Fibroblast of skin of left quadriceps (primary cell): ENCODE measurements at regions not wholly inside any gene's neighbourhood (a gene's known extent, or its start where the extent isn't known, plus 50 kb on each side); places are given as distances from the start of the nearest gene placed in this dataset.

Source experiments
- DNase-seq, 2 experiments: peaks; one replicate each; pipeline ENCODE4 v3.0.0-alpha.2; 2013; ENCODE audit warnings: low read depth in 2 of 2

DNA sequence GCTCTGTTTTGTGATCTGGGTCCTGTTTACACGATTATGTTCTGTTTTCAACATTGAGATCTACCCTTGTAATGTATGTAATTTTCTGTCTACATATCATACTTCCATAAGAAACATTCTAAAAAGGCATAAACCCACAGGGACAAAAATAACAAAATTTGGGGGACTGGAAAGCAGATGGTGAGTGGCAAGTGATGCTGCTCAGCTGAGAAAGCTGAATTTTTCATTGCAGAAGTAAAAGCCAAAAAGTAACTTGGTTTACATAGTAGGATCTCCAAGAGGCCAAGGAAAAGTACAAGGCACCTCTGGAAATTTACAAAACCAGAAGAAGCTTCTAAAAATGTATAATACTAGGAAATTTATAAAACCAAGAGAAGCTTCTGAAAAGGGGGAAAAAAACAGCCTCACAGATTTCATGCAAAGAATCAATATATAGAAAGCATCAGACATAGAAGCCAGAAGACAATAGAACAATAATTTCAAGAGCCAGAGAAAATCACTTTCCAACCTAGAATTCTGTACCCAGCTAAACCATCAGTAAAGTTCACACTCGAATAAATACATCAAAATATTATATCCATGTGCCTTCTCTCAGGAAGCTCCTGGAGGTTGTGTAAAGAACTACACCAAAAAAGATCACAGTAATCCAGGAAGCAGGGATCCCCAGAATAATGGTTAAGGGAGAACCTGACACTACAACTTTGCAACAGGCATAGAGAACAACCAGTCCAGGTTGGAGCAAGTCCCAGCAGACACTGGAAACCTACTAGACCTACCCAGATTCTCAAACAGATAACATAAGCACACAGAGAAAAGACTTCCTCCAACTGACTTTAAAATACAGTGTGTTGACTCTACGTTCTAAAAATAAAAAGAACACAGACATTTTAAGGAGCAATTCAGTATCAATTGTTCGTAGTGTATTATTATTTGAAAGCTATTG, 401.7 kb upstream of the HS6ST1 start:
- no peak for DNase-seq

DNA sequence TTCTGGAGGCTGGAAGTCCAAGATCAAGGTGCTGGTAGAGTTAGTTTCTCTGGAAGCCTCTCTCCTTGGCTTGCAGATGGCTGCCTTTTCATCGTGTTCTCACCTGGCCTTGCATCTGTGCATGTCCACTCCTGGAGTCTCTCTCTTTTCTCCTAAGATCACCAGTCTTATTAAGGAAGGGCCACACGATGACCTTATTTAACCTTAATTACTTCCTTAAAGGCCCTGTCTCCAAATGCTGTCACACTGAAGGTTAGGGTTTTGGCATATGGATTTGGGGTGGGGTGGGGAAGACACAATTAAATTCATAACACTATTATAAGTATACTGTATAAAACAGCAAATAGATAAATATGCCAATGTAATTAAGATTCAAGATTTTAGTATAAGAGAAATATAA, 402.4 kb upstream of the HS6ST1 start:
- no peak for DNase-seq

DNA sequence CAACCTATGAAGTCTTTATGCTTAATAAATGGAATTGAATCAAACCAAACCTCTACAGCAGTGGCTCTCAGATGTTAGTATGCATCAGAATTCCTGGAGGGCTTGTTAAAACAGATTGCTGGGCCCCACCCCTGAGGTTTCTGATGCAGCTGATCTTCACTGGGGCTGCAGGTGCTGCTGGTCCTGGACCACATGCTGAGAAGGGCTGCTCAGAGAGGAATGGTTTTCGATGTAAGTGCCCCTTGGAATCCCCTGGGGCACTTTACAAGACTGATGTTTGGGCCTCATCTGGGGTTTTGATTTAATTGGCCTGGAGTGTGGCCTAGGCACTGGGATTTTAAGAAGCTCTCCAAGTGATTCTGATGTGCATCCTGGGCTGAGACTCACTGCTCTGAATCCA, 403.8 kb upstream of the HS6ST1 start:
- DNase-seq, result no peak

DNA sequence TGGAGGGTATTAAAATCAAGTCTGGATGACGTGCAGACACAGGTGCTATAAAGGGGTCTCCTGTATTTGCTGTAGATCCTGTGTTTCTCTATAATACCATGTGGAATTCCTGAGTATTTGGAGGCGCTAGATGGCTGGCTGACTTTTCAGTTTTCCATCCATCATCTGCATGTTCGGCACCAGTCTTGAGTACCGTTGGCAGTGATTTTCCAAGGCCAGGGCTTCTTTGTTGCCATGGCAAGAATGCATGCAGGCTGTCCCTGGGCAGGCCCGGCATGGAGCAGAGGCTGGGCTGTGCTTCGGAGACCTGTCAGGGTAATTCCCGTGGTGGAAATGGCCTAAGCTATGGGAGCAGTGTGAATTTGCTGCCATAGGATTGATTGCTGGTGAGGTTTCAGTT, 405.9 kb upstream of the HS6ST1 start:
- DNase-seq, result no peak

DNA sequence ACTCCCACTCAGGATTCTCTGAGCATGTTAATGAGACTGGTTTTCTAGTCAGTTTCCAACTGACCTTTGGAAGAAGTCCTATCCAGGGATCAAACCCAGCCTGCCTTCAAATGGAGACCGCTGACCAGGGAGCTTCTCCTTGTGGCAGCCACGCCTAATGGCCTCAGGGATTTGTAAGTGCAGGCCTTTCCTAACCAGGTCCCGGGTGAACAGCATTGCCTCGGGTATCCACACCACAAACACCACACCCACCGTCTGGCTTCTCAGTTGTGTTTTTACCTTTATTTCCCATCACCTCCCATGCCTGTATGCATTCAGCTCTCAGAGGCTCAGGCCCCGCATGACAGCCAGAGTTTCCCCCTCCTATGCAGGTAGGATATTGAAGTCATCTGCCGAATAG, 406.3 kb upstream of the HS6ST1 start:
- no peak for DNase-seq

DNA sequence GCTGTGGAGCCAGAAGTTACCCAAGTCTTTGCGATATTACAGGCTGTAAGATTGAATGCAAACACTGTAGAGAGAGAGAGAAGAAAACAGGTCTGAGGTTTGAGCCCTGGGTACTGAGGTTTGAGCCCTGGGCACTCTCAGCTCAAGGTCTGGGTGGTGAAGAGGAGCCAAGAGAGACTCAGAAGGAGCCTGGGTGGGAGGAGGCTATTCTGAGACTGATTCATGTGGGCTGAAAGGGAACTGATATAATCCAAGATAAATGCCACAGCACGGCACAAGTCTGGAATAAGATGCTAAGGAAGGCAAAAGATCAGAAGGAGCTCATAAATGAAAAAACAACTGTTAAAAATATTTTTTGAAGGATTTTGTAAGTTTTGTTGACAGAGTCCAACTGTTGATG, 407.6 kb upstream of the HS6ST1 start:
- no peak for DNase-seq

DNA sequence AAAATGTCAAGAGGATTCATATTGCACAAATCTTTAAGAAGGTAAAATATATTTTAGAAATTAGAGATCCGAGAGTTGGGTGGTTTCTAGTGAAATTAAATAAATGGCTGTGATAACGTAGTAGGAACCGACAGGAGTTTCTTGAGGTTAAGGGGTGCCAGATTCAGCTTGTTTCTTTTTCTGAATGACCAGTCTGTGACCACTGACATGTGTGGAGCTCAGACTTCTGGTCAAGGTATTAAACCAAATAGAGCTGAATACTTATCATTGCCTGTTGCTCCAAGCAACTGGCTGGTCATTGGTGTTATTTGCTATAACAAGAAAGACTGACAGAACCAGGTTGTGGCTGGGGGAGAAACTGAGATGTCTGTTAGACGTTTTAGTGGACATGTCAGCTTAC, 408.2 kb upstream of the HS6ST1 start:
- no peak for DNase-seq

DNA sequence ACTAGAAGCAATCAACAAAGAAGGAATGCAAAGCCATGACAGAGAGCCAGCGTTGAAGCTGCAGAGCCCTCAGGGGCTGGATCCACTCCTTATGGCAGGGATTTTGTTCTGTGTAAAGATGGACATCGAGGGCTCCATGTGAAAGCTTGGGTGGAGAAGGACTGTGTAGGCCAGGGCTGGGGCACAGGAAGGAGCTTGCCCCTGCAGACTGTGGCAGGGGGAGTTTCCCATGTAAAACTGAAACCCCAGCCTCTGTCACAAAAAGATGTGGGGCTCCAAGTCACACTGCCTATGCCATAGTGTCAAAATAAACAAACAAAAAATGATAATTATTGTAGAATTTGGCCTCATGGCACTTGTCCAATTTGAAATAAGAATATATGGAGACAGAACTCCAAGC, 408.7 kb upstream of the HS6ST1 start:
- DNase-seq, result no peak

DNA sequence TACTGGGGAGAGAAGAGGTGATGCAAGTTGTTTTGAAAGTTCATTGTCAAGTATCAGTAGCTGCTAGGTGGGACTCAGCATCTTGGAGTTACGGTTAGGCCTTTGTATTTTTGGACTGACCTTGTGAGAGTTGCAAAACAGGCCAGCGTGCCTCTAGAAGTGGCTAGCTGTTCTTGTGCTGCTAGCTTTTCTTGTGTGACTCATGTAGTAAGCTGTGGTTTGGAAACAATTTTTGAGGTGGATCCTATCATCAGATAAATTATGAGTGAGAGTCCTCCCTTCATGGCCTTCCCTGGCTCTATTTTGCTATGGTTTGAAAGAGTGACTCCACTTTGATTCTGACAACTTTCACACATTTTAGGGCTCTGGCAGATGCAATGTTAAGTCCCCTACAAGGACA, 409.2 kb upstream of the HS6ST1 start:
- DNase-seq, result peak; percentile 84 to 89

DNA sequence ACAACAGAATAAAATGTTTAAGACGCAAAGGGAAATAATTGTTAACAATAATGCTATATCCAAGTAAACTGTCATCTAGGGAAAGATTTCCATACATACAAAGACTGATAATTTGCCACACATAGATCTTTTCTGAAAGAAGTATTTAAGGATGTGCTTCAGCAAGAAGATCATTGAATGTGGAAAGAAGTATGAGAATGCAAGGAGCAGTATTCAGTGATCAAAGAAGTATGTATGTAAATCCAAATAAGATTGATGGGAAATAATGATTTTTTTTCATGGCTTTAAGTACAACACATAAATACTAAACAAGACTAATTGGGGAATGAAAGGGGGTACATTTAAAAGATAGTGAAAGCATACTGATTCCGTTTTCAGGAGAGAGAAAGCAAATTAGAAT, 410.4 kb upstream of the HS6ST1 start:
- no peak for DNase-seq

DNA sequence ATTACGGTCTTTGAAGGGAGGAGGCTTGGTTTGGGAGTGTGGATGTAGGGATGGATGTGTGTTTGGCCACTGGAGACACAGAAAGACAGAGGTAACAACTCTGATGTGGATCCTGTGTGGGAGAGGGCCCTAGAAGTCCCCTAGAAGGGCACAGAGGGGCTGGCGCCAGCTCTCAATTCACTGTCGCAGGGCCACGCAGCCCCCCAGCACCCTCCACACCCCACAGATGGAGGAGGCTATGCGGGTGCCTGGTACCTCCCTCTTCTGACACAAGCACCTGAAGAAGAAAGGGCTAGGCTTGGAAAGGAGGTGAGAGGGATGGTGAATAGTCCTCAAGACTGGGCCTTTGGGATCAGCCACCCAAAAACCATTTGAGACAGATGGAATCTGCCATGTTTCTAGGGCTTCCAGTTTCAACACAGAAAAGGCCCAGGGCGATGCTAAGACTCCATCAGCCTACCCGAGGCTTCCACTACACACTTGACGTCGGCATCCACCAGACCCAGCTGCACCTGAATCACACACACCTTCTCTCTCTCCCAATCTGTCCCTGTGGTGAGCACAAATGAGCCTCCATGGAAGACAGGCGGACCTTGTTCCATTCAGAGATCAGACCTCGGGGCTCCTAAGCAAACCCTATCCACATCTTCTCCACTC, 413.5 kb upstream of the HS6ST1 start:
- DNase-seq, result no peak

DNA sequence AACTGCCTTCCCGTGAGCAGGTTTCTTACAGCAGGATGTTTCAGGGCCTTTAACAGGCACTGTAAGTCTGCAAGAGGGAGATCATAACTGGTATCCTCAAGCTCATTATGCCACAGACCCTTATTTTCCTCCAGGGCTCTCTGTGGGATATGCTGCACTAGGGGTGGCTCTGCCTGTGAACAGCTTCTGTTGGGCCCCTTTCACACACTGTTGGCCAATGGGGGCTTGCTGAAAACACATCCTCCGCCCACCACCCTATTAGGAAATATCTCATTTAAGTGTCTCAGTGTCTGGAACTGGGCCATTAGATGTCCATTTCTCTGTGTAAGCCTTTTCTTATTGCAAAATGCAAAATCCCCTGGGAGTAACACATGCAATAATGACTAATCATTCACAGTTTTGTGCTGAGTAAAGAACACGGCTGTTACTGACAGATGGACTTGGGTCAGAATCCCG, 414.3 kb upstream of the HS6ST1 start:
- peak; percentile 98 to 99 for DNase-seq

DNA sequence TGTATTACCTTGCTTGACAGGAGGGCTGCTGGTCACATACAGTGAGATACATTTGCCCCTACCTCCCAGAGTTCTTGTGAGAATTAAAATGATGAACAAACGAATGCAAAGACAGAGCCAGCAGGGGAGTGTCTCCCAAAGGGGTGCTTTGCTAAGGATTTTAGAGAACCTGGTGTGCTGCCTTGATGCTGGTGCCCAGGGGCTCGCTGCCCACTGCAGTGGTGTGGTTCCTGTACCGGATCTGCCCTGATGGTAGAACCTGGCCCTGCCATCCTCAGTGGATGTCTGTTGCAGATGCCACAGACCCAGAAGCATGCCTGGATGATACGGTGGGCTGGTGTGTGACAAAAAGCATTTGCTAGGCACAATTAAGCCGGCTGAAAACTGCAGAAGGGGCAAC, 414.8 kb upstream of the HS6ST1 start:
- DNase-seq, result no peak

DNA sequence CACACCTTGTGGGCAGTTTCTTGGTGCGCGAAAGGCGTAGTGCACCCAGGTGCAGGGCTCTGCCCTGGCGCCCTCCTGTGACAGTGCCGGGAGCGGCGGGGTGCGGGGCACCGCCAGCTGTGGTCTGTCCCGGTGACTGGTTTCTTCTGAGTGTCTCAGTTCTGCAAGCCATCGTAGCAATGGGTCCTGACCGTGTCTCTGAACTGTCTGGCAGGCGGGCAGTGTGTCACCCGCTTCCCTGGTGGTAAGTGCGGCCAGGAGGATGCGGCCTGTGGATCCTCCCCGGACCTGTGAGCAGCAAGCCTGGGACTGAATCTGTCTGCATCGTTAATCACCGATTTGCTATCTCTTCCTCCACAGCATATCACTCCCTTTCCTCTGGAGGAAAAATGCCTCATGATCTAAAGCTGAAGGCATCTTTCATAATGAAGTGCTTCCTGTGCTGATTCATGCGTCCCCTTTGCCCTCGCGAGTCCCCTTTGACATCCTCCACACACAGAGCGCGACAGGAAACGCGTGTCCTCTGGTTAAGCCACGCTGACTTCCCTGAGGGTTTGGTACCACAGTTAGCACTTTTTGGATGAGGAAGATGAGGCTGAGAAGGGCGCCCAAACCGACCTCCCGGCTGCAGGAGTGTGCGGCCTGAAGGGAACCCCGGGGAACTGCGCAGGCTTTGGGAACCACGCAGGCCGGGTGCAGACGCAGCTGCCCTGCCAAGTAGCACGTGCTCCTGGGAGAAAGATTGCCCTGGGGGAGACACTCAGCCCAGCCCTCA, 416.0 kb upstream of the HS6ST1 start:
- no peak for DNase-seq

DNA sequence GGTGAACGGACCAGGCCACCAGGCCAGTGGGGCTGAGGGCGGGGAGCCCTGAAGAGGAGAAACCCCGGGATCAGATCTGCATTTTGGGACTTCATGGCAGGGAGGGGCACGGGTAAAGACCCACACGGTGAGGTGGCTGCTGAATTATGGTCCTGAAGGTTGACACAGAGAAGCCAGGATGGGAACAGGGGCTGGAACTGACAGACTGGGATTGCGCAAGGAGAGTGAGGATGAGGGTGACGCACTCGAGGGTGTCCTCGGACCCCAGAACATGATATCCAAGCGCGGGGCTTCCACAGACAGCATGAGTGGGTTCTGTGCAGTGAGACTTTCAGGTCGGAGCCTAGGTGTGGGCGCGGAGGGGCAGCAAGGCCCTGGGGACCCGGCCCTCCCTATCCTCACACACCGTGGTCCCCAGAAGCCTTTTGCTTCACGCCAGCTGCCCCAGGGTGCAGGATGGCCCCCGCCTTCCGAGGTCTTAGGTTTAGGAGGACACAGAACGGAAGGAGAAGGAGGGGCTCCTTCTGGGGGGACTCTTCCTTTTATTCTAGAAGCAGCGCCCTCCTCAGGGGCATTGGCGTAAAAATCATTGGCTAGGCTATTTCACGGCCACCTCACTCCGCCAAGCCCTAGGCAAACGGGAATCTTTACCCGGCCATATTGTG, 416.8 kb upstream of the HS6ST1 start:
- no peak for DNase-seq

DNA sequence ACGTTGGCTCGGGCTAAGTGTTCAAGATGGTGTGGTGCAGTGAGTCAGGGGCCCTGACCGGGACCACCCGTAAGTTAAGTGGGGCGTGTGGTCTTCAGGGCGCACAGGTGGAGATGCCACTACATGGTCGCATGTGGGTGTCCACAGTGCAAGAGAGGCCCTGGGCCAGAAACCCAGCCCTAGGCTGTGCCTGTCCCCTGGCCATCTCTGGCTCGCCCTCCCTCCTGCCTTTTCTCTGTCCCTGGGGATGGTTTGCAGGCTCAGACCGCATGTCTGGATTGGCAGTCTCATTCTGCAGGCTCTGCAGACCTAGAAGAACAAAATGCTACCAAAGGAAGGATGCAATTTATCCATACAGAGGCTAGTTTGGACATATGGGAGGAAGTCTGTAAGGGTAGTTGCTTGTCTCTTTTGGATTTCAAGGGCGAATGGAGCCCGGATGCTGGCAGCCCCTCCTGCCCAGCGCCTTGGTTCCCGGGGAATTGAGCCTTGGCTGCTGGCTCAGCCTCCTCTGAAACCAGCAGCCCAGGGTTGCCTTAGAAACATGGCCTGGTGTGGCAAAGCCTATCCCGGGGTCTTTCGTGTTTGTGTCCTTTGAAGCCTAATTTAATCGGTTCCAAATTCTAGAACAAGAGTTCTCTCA, 417.5 kb upstream of the HS6ST1 start:
- no peak for DNase-seq

DNA sequence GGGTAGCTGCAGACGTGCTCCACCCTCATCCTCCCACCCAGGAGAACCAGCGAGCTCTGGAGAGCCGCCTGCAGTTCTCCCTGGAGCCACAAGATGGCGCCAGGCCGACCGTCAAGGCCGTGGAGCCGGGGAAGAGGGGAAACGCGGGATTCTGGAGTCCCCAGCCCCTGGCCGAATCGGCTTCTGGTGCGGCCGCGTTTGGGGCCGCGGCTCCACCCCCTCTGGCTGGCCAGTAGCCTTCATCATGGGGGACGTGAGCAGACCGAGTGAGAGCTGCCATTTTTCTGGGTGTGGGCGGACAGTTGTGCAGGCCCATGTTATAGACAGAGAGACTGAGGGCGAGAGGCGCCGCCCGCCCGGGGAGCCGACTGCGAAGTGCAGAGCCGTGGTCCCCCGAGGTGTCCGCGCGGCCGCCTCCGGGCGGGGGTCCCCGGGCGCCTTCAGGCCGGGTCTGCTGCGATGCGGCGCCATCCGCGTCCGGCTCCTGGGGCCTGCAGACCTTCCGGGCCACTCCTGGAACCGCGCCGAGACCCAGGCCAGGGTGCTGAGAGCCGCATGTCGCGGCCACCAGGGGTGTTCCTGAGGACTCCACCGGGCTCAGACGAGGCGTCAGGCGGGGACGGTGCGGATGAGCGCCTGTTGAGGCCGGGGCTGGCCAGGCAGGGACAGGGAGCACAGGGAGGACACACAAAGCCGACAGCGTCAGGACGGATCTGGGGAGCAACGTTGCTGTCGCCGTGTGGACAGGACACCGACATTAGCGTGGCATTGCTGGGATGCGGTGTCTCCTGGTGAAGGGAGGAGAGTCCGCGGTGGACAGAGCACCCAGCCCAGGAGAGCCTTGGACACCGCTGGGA, 418.2 kb upstream of the HS6ST1 start:
- DNase-seq, result peak; percentile 50 to 58

DNA sequence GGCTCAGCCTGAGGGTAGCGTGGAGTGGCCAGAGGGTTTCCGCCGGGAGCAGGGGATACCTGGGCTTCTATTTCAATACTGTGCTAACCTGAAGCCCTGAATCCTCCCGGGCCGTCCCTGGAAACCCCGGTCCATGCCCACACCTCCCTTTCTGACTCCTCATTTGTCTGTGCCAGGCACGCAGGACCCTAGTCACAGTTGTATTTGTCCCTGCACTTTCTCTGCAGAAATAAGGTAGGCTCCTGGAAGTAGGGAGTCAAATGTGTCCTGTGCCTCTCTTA, 418.8 kb upstream of the HS6ST1 start:
- no peak for DNase-seq

DNA sequence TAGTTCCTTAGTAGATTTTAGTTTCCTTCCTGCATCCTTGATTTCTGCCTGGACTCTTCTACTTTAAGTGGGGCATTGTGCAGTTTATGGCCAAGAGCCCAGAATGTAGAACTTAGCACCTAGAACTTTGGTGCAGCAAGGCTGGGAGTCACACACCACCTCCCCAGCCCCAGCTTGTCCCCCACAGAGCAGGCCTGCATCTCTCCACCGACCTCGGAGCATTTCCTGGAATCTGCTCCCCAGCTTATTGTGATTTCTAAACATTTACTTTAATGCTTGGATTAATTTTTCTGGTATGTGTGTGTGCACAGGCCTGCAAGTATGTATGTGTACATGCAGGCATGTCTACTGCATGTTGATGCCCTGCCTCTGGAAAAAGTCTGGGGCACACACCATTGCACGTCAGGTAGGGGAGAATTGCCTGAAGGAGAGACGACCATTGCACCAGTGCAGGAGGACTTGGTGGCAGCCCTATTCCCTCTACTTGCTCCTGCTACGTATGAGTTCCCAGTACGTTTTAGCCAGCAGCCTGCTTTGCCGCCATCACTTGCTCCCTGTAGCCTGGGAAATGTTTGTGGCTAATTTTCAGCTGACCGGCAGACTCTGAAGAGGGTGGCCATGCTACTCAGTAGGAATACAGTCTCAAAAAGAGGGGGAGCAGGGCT, 419.9 kb upstream of the HS6ST1 start:
- DNase-seq, result no peak

DNA sequence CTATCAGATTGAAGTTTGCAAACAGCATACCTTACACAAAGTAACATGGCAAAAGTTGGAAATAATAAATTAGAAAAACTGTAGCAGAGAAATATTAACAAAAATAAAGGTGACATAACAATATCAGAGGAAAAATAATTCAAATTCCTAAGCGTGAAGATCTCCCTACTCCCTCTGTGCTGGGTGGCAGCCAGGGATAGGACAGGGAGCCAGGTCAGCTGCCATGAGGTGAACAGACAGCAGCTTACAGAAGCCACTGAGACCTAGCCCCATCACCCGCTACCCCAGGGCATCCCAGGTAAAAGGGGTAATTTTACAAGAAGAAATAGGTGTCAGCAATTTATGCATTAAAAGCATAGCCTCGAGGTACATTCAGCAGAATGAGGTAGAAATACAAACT, 423.8 kb upstream of the HS6ST1 start:
- no peak for DNase-seq
